WI38 (cell line): ENCODE measurements at regions not wholly inside any gene's neighbourhood (a gene's known extent, or its start where the extent isn't known, plus 50 kb on each side); places are given as distances from the start of the nearest gene placed in this dataset.

ENCODE experiments used
- H3K4me3 ChIP-seq: 2 replicates; pipeline ENCODE4 v1.5.1; 2011; ENCODE audit warnings: low read depth, mild to moderate bottlenecking, control low read depth, low read length
- TF ChIP-seq, protein P1 (sequence below): IDR thresholded peaks from 2 replicates; pipeline ENCODE4 v1.5.1; 2012; ENCODE audit warnings: low read depth, mild to moderate bottlenecking, control low read depth, low read length

DNA sequence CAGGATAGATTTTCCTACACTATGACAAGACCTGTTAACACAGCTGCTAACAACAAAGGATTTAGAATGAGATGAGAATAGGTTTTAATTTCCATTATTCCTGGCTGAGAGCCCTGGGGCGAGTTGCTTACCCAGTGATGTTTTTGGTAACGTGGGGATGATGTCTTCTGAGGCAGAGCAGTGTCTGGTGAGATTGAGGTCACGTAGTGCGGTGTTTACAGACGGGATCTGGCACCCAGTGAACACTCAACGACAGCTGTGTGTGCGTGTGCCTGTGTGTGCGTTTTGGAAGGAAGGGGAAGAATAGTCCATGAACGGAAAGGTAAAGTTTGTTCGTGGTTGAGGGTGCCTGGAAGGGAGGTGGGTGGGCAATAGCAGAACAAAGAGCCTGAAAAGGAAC, 384.7 kb downstream of the C6orf118 start:
- TF ChIP-seq, protein P1, sequence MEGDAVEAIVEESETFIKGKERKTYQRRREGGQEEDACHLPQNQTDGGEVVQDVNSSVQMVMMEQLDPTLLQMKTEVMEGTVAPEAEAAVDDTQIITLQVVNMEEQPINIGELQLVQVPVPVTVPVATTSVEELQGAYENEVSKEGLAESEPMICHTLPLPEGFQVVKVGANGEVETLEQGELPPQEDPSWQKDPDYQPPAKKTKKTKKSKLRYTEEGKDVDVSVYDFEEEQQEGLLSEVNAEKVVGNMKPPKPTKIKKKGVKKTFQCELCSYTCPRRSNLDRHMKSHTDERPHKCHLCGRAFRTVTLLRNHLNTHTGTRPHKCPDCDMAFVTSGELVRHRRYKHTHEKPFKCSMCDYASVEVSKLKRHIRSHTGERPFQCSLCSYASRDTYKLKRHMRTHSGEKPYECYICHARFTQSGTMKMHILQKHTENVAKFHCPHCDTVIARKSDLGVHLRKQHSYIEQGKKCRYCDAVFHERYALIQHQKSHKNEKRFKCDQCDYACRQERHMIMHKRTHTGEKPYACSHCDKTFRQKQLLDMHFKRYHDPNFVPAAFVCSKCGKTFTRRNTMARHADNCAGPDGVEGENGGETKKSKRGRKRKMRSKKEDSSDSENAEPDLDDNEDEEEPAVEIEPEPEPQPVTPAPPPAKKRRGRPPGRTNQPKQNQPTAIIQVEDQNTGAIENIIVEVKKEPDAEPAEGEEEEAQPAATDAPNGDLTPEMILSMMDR, result no peak
- no peak overlapping the region for H3K4me3 ChIP-seq

DNA sequence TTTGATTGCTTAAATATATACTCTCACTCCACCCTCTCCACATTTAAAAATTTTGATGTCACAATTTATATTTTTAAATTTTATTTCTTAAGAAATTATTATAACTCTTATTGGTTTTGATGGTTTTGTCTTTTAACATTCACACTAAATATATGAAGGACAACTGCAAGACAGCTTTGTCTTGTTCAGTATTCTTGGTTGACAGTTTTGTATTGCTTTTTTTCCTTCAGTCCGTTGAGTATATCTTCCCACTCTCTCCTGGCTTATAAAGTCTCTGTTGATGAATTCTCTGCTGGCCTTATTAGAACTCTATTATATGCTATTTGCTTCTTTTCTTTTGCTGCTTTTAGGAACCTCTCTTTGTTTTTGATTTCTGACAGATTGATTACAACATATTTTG, 392.2 kb downstream of the C6orf118 start:
- TF ChIP-seq, protein P1, result no peak

DNA sequence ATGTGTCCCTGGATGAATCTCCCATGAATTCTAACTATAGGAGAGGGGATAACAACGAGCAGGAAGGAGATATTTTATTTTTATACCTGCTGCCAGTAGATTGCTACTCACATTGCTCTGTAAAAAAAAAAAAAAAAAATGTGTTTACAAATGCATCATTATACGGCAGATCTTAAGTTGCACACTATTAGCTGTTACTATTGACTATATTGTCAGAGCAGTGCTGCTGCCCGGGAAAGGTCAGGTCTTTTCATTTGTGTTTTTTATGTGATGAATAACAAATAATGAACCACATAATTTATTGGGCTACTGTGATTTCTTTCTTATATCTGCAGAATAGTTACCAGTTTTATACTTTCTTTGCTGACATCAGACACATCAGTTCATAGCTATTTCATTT, 393.3 kb downstream of the C6orf118 start:
- TF ChIP-seq, protein P1, result no peak

More for the DNA sequence above, 392.2 kb downstream of the C6orf118 start:
- no peak overlapping the region for H3K4me3 ChIP-seq

DNA sequence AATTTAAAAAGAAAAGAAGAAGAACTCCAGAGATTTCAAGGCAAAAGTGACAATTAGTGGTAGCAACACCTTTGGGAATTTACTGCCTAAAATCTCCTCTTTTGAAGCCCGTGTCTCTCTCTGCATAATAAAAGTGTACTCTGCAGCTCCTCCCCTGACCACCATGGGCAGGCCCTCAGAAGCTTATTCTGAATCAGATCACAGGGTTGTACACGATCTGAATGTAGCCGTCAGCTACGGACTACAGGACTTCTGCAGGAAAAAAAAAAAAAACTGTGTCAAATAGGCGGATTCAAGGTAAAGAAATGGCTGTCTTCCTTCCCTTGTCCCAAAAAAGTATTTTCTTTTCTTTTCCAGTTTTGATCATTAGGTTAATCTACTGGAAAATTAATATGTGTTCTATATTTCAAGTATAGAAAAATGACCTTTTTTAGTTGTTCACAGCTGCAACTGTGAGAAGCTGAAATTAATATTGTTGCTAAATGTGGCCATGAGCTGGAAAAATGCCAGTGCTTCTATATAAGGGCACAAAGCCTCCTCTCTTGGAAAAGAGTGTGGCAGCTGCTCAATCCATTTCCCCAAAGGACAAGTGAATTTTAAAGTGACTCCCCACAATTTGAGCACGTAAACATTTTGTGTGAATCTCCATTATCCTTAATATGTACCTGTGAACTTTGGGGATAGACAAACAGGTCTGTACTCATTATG, 397.4 kb downstream of the C6orf118 start:
- H3K4me3 ChIP-seq, result no peak overlapping the region
- TF ChIP-seq, protein P1, result no peak

More for the DNA sequence above, 393.3 kb downstream of the C6orf118 start:
- H3K4me3 ChIP-seq, result no peak overlapping the region

DNA sequence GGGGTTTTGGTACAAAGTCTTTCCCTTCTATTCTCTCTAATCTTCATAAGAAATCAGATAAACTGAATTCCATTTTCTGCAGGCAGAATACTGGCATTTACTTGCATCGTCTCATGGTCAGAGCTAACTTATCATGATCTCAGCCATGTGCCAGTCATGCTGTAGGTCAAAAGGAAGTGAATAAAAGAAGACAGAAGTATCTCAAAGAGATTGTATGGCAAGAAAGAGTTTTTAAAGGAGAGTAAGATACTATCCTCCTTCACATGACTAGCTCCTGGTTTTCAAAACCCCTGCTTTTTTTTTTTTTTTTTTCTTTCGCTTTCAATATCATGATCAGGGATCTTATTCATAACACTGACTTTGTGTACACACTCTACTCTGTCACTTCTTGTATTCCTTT, 398.3 kb downstream of the C6orf118 start:
- TF ChIP-seq, protein P1, result no peak
- H3K4me3 ChIP-seq, result no peak overlapping the region

DNA sequence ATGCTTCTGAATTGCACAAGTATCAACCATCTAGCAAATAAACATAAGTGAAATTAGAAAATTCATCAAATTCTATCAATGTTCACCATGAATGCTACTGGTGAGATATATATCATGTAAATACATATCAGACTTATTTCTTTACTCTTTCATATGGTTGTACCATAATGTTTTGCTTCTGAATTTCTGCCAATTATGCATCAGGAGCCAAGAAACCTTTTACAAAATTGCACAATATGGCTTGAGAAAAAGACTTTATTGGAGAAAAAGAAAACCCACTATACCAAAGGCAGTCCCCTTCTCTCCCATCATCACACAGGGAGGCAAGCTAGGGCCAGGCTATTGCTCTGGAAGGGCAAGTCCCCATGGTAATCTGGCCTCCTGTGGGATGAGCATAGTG, 402.6 kb downstream of the C6orf118 start:
- TF ChIP-seq, protein P1, result no peak

DNA sequence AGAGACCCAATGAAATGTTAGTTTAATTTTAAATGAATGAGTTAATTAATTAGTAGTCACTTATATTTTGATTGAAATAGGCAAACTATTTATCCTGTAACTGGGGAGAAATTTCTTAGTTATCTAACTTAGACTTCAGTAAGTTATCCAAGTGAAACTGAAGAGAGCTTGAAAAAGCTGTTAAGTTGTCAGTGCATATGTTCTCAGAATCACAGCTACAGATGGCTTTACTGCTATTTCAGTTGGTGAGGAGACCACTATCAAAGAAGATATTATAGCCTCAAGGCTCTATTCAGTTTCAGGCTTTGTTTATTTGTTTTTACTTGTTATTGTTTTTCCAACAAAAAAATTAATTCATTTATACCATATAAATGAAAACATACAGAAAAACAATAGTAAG, 404.1 kb downstream of the C6orf118 start:
- no peak overlapping the region for H3K4me3 ChIP-seq
- TF ChIP-seq, protein P1, result no peak

More for the DNA sequence above, 402.6 kb downstream of the C6orf118 start:
- H3K4me3 ChIP-seq, result no peak overlapping the region
